ENCODE measurements at regions not wholly inside any gene's neighbourhood (a gene's known extent, or its start where the extent isn't known, plus 50 kb on each side); places are given as distances from the start of the nearest gene placed in this dataset.

DNA sequence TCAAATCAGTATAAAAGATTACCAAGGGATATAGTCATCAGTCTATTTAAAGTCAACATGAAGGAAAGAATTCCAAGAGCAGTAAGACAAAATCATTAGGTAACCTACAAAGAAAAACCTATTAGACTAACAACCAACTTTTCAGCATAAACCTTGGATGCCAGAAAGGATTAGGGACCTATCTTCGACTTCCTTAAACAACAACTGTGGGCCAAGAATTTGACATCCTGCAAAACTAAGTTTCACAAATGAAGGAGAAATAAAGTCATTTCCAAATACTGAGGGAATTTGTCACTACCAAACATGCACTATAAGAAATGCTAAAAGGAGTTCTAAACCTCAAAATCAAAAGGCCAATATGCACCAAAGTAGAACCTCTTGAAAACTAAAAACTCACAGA, 147.9 kb upstream of the TFPI start:
- Mint-ChIP-seq H3K27me3 (ENCODE audit: low read depth) (no peaks in the 10 kb centered on the region), H3K4me1 (no peaks in the 10 kb centered on the region), H3K9me3 (no peaks in the 10 kb centered on the region), H3K36me3 (ENCODE audit: low read depth) (no peaks in the 10 kb centered on the region), H3K4me3 (no peak overlapping the region), H3K27ac (no peak overlapping the region)
- TF ChIP-seq CTCF (IDR thresholded peaks at IDR 0.05; ENCODE audit: unreplicated experiment in 3 of 3): no peak

GRCh38 chr2:187708272-187708671, 154.0 kb upstream of the TFPI start:
- Mint-ChIP-seq H3K36me3 (ENCODE audit: low read depth) (no peaks in the 10 kb centered on the region), H3K27ac (no peak overlapping the region), H3K4me1 (no peaks in the 10 kb centered on the region), H3K27me3 (ENCODE audit: low read depth) (no peaks in the 10 kb centered on the region), H3K9me3 (no peaks in the 10 kb centered on the region), H3K4me3 (no peak overlapping the region)
- no peak for TF ChIP-seq CTCF (IDR thresholded peaks at IDR 0.05; ENCODE audit: unreplicated experiment in 3 of 3)

DNA sequence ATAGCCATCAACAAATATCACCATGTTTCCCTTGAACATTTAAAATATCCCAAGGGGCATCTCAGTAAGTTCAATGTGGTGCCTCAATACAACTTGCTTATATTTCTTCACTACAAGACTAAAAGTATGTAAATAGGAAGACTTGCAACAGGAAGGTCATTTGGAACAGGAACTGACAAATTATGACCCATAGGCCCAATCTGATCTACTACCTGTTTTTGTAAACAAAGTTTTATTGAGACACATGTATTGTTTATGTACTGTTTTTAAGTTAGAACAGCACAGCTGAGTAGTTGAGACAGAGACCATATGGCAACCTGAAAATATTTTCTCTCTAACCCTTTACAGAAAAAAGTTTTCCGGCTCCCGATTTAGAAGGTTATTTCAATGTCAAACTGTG, 154.8 kb upstream of the TFPI start:
- Mint-ChIP-seq H3K36me3 (ENCODE audit: low read depth) (no peaks in the 10 kb centered on the region), H3K4me3 (no peak overlapping the region)

DNA sequence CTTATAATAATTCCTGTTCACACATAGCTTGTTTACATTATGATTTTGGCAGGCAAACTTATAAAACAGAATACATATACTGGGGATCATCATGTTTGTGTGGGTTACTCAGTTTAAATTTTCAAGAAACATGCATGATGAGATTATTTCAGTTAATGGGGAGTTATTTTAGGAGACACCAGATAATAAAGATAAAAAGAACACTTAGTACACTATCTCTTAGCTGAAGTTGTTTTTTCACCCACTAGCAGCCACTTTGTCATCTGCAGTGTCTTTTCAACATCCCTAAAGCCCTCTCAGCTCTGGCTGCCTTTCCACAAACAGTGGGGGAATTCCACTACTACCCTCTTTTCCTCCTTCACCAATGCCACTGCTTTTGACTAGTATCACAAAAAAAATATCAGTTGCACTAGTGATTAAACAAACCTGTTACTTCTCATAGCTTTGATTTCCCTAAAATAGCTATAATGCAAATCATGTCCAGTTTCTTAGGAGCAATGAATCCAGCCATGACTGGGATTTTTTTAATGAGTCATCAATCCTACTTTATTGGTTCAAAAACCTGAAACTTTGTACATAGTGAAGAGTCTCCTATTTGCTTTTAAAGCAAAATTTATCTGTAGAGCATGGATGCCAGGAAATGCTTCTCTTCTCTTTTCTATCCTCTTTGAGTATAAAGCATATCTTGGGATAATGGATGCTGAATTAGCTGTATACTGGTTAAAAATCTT, 156.7 kb upstream of the TFPI start:
- Mint-ChIP-seq H3K4me1 (no peaks in the 10 kb centered on the region), H3K27ac (no peak overlapping the region), H3K36me3 (ENCODE audit: low read depth) (no peaks in the 10 kb centered on the region), H3K9me3 (no peaks in the 10 kb centered on the region), H3K27me3 (ENCODE audit: low read depth) (no peaks in the 10 kb centered on the region), H3K4me3 (no peak overlapping the region)
- no peak for TF ChIP-seq CTCF (IDR thresholded peaks at IDR 0.05; ENCODE audit: unreplicated experiment in 3 of 3)

More for the DNA sequence above, 154.8 kb upstream of the TFPI start:
- TF ChIP-seq CTCF (IDR thresholded peaks at IDR 0.05; ENCODE audit: unreplicated experiment in 3 of 3): no peak
- H3K9me3 Mint-ChIP-seq: no peaks in the 10 kb centered on the region
- no peak overlapping the region for H3K27ac Mint-ChIP-seq
- no peaks in the 10 kb centered on the region for H3K27me3 Mint-ChIP-seq (ENCODE audit: low read depth)
- no peaks in the 10 kb centered on the region for H3K4me1 Mint-ChIP-seq

- no peak overlapping the region for H3K4me3 Mint-ChIP-seq
- TF ChIP-seq CTCF (IDR thresholded peaks at IDR 0.05; ENCODE audit: unreplicated experiment in 3 of 3): no peak
- no peak overlapping the region for H3K27ac Mint-ChIP-seq
- H3K36me3 Mint-ChIP-seq (ENCODE audit: low read depth): no peaks in the 10 kb centered on the region
- H3K9me3 Mint-ChIP-seq: no peaks in the 10 kb centered on the region
- H3K4me1 Mint-ChIP-seq: no peaks in the 10 kb centered on the region
- H3K27me3 Mint-ChIP-seq (ENCODE audit: low read depth): no peaks in the 10 kb centered on the region
Measured at GRCh38 chr2:187715590-187715989, 161.4 kb upstream of the TFPI start.

DNA sequence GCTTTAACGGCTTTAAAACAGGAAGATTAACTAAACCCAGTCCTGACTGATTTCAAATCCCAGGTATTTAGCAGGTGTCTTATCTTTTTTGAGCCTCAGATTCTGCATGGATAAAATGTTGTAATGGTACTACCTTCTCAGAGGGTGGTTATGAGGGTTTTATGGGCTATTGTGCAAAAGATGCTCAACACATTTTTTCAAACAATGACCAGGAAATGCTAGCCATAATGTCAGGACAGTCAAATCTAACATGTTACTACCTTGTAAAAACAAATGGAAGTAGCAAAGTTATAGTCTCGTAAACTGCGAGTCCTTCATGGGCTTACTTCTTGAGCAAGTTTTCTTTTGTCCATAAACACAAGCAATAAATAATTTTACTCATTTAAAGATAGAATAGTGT, 162.1 kb upstream of the TFPI start:
- TF ChIP-seq CTCF (IDR thresholded peaks at IDR 0.05; ENCODE audit: unreplicated experiment in 3 of 3): no peak
- Mint-ChIP-seq H3K9me3 (no peaks in the 10 kb centered on the region), H3K36me3 (ENCODE audit: low read depth) (no peaks in the 10 kb centered on the region), H3K4me1 (no peaks in the 10 kb centered on the region), H3K27ac (no peak overlapping the region), H3K27me3 (ENCODE audit: low read depth) (no peaks in the 10 kb centered on the region), H3K4me3 (no peak overlapping the region)

All from nephron (organoid).